Suprapubic skin (tissue), 4 donors: ENCODE measurements at regions not wholly inside any gene's neighbourhood (a gene's known extent, or its start where the extent isn't known, plus 50 kb on each side); places are given as distances from the start of the nearest gene placed in this dataset.

Experiments
- POLR2A ChIP-seq, 2 donors: fragments of 450-650 bp; IDR thresholded peaks; one replicate each; pipeline ENCODE4 v1.6.1; 2017; ENCODE audit warnings: antibody characterized with exemption in 2 of 2, mild to moderate bottlenecking in 2 of 2, moderate library complexity in 2 of 2
- POLR2AphosphoS5 ChIP-seq, 3 donors: sonication (generic); formaldehyde crosslinking; IDR thresholded peaks; one replicate each; pipeline ENCODE4 v1.6.1; 2017; ENCODE audit warnings: antibody characterized with exemption in 3 of 3
- TF ChIP-seq, protein P1 (sequence below), 2 donors: fragments of 200-600 bp in 1 of 2; fragments of 450-650 bp in 1 of 2; sonication (generic) in 1 of 2; IDR thresholded peaks; one replicate each; pipeline ENCODE4 v1.5.1; 2016 to 2019; ENCODE audit warnings: antibody characterized with exemption in 2 of 2, mild to moderate bottlenecking in 1 of 2, moderate library complexity in 1 of 2

DNA sequence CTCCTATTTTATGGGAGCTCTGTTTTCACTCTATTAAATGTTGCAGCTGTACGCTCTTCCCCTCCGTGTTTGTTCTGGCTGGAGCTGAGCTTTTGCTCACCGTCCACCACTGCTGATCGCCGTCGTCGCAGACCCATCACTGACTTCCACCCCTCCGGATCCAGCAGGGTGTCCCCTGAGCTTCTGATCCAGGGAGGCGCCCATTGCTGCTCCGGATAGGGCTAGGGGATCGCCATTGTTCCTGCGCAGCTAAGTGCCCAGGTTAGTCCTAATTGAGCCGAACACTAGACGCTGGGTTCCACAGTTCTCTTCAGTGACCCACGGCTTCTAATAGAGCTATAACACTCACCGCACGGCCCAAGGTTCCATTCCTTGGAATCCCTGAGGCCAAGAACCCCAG lies 96.2 kb upstream of the PRDM9 start:
- TF ChIP-seq POLR2A (IDR thresholded peaks at IDR 0.05), result no peak
- TF ChIP-seq, protein P1, sequence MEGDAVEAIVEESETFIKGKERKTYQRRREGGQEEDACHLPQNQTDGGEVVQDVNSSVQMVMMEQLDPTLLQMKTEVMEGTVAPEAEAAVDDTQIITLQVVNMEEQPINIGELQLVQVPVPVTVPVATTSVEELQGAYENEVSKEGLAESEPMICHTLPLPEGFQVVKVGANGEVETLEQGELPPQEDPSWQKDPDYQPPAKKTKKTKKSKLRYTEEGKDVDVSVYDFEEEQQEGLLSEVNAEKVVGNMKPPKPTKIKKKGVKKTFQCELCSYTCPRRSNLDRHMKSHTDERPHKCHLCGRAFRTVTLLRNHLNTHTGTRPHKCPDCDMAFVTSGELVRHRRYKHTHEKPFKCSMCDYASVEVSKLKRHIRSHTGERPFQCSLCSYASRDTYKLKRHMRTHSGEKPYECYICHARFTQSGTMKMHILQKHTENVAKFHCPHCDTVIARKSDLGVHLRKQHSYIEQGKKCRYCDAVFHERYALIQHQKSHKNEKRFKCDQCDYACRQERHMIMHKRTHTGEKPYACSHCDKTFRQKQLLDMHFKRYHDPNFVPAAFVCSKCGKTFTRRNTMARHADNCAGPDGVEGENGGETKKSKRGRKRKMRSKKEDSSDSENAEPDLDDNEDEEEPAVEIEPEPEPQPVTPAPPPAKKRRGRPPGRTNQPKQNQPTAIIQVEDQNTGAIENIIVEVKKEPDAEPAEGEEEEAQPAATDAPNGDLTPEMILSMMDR (IDR thresholded peaks at IDR 0.05), result no peak
- no peak for TF ChIP-seq POLR2AphosphoS5 (IDR thresholded peaks at IDR 0.05)
